ENCODE measurements at regions not wholly inside any gene's neighbourhood (a gene's known extent, or its start where the extent isn't known, plus 50 kb on each side); places are given as distances from the start of the nearest gene placed in this dataset.

DNA sequence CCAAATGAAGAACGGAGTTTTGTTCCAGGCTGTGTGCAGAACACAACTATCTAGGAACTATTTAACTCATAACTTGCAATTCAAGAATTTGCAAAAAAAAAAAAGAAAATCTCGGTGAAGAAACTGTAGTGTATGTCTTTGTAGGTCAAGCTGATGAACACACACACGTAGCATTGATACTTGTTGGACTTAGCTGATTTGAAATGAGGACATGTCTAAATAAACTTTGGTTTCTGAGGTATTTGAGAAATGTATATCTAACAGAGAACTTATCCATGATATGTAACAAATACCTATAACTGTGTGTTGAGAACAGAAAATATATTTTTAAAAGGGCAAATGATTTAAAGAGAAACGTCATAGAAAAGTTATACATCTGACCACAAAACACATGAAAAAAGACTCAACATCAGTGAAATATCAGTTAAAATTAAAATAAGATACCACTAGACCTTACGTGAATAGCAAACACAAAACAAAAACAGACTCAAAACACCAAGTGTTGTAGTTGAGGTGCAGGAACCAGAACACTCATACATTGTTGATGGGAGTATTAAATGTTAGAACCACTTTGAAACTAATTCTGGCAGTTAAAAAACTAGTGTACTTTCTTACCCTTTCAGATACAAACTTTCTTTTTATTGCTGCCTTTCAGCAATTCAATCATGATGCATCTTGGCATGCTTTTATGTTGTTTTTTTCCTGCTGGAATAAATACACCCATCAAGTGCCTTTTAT is 1535.8 kb upstream of the PCDH10 start:
- POLR2A ChIA-PET: no interaction called here
- Histone ChIP-seq H3K9me3 (ENCODE audit: control insufficient read depth, insufficient read depth, low read depth, low read length) (no peaks in the 10 kb centered on the region), H3K27ac (ENCODE audit: extremely low read depth, low read depth, low read length) (no peak overlapping the region), H3K4me1 (ENCODE audit: control insufficient read depth, insufficient read depth, low read length) (no peaks in the 10 kb centered on the region), H3K4me3 (ENCODE audit: low read depth, low read length) (no peak overlapping the region), H3K36me3 (ENCODE audit: control insufficient read depth in 2 of 2, insufficient read depth in 1 of 2, low read length in 2 of 2) (no peaks in the 10 kb centered on the region)
- TF ChIP-seq ZNF423 (tag by site-specific recombination; IDR thresholded peaks at IDR 0.05) (no peak), OSR2 (tag by site-specific recombination; IDR thresholded peaks at IDR 0.05) (no peak), YY1 (tag by site-specific recombination; IDR thresholded peaks at IDR 0.05) (no peak), ZNF510 (tag by site-specific recombination; IDR thresholded peaks at IDR 0.05; ENCODE audit: insufficient replicate concordance) (no peak), ZNF701 (tag by site-specific recombination; IDR thresholded peaks at IDR 0.05) (no peak), BCL11B (tag by site-specific recombination; IDR thresholded peaks at IDR 0.05; ENCODE audit: low read depth) (no peak)
- TF ChIP-seq, protein P1, sequence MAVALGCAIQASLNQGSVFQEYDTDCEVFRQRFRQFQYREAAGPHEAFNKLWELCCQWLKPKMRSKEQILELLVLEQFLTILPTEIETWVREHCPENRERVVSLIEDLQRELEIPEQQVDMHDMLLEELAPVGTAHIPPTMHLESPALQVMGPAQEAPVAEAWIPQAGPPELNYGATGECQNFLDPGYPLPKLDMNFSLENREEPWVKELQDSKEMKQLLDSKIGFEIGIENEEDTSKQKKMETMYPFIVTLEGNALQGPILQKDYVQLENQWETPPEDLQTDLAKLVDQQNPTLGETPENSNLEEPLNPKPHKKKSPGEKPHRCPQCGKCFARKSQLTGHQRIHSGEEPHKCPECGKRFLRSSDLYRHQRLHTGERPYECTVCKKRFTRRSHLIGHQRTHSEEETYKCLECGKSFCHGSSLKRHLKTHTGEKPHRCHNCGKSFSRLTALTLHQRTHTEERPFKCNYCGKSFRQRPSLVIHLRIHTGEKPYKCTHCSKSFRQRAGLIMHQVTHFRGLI (tag by site-specific recombination; IDR thresholded peaks at IDR 0.05): no peak
- TF ChIP-seq, protein P2, sequence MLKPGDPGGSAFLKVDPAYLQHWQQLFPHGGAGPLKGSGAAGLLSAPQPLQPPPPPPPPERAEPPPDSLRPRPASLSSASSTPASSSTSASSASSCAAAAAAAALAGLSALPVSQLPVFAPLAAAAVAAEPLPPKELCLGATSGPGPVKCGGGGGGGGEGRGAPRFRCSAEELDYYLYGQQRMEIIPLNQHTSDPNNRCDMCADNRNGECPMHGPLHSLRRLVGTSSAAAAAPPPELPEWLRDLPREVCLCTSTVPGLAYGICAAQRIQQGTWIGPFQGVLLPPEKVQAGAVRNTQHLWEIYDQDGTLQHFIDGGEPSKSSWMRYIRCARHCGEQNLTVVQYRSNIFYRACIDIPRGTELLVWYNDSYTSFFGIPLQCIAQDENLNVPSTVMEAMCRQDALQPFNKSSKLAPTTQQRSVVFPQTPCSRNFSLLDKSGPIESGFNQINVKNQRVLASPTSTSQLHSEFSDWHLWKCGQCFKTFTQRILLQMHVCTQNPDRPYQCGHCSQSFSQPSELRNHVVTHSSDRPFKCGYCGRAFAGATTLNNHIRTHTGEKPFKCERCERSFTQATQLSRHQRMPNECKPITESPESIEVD (tag by site-specific recombination; IDR thresholded peaks at IDR 0.05): no peak
- CTCF ChIA-PET: no interaction called here

DNA sequence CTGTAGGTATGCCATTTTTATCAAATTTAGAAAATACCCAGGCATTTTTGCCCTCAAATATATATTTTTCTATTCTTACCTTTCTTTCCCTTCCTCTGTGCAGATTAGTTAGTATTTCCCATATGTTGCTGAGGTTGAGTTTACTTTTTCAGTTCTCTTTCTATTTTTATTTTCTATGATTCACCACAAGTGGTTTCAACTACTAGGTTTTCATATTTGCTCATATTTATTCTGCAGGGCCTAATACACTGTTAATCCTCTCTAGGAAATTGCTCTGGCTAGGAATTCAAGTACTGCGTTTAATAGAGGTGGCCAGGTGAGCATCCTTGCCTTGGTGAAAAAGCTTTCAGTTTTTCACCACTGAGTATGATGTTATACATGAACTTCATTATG is 1535.3 kb upstream of the PCDH10 start:
- TF ChIP-seq GLI2 (tag by site-specific recombination; IDR thresholded peaks at IDR 0.05; ENCODE audit: borderline replicate concordance, low read depth) (no peak), SALL2 (tag by site-specific recombination; IDR thresholded peaks at IDR 0.05; ENCODE audit: borderline replicate concordance) (no peak), ZNF394 (tag by site-specific recombination; IDR thresholded peaks at IDR 0.05; ENCODE audit: borderline replicate concordance) (no peak), GLIS1 (tag by site-specific recombination; IDR thresholded peaks at IDR 0.05) (no peak)
- TF ChIP-seq, protein P3, sequence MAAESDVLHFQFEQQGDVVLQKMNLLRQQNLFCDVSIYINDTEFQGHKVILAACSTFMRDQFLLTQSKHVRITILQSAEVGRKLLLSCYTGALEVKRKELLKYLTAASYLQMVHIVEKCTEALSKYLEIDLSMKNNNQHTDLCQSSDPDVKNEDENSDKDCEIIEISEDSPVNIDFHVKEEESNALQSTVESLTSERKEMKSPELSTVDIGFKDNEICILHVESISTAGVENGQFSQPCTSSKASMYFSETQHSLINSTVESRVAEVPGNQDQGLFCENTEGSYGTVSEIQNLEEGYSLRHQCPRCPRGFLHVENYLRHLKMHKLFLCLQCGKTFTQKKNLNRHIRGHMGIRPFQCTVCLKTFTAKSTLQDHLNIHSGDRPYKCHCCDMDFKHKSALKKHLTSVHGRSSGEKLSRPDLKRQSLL (tag by site-specific recombination; IDR thresholded peaks at IDR 0.05): no peak
- TF ChIP-seq, protein P4, sequence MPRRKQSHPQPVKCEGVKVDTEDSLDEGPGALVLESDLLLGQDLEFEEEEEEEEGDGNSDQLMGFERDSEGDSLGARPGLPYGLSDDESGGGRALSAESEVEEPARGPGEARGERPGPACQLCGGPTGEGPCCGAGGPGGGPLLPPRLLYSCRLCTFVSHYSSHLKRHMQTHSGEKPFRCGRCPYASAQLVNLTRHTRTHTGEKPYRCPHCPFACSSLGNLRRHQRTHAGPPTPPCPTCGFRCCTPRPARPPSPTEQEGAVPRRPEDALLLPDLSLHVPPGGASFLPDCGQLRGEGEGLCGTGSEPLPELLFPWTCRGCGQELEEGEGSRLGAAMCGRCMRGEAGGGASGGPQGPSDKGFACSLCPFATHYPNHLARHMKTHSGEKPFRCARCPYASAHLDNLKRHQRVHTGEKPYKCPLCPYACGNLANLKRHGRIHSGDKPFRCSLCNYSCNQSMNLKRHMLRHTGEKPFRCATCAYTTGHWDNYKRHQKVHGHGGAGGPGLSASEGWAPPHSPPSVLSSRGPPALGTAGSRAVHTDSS (tag by site-specific recombination; IDR thresholded peaks at IDR 0.05): no peak
- POLR2A ChIA-PET: no interaction called here
- no peaks in the 10 kb centered on the region for H3K36me3 ChIP-seq (ENCODE audit: control insufficient read depth in 2 of 2, insufficient read depth in 1 of 2, low read length in 2 of 2)
- H3K4me3 ChIP-seq (ENCODE audit: low read depth, low read length): no peak overlapping the region
- H3K27ac ChIP-seq (ENCODE audit: extremely low read depth, low read depth, low read length): no peak overlapping the region
- CTCF ChIA-PET: no interaction called here
- H3K9me3 ChIP-seq (ENCODE audit: control insufficient read depth, insufficient read depth, low read depth, low read length): no peaks in the 10 kb centered on the region
- H3K4me1 ChIP-seq (ENCODE audit: control insufficient read depth, insufficient read depth, low read length): no peaks in the 10 kb centered on the region

DNA sequence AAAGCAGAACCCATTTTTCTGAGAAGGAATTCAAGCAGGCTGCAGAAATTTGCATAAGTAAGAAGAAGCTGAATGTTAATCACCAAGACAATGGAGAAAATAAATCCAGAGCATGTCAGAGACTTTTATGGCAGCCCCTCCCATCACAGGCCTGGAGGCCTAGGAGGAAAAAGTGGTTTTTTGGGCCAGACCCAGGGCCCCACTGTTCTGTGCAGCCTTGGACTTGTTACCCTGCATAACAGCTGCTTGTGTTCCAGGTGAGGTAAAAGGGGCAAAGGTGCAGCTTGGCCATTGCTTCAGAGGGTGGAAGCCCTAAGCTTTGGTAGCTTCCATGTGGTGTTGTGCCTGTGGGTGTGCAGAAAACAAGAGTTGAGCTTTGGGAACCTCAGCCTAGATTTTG is 1516.2 kb upstream of the PCDH10 start:
- Histone ChIP-seq H3K27ac (ENCODE audit: extremely low read depth, low read depth, low read length) (no peak overlapping the region), H3K9me3 (ENCODE audit: control insufficient read depth, insufficient read depth, low read depth, low read length) (no peaks in the 10 kb centered on the region), H3K36me3 (ENCODE audit: control insufficient read depth in 2 of 2, insufficient read depth in 1 of 2, low read length in 2 of 2) (no peaks in the 10 kb centered on the region), H3K4me1 (ENCODE audit: control insufficient read depth, insufficient read depth, low read length) (no peaks in the 10 kb centered on the region), H3K4me3 (ENCODE audit: low read depth, low read length) (no peak overlapping the region)
- CTCF ChIA-PET: no interaction called here
- no peak for TF ChIP-seq ZNF416 (tag by site-specific recombination; IDR thresholded peaks at IDR 0.05)
- peak; percentile 21 for TF ChIP-seq SETDB1 (IDR thresholded peaks at IDR 0.05; ENCODE audit: insufficient read length, low read length)
- peak; percentile 60 for TF ChIP-seq ZNF585B (tag by site-specific recombination; IDR thresholded peaks at IDR 0.05)
- POLR2A ChIA-PET: no interaction called here

Measured in HEK293 (cell line).